Fibroblast of the aortic adventitia (primary cell): ENCODE measurements at regions not wholly inside any gene's neighbourhood (a gene's known extent, or its start where the extent isn't known, plus 50 kb on each side); places are given as distances from the start of the nearest gene placed in this dataset.

ENCODE experiments used
- DNase-seq: peaks from one replicate; pipeline ENCODE4 v3.0.0-alpha.2; 2010; ENCODE audit warnings: low read depth
- H3K4me3 ChIP-seq: 2 replicates; pipeline ENCODE4 v1.5.1; 2011; ENCODE audit warnings: low read depth, mild to moderate bottlenecking, control low read depth, low read length, moderate library complexity
- TF ChIP-seq, protein P1 (sequence below): IDR thresholded peaks from 2 replicates; pipeline ENCODE4 v1.5.1; 2011; ENCODE audit warnings: mild to moderate bottlenecking, low read length, control low read depth, inconsistent platforms; ENCODE audit not compliant: insufficient read depth

DNA sequence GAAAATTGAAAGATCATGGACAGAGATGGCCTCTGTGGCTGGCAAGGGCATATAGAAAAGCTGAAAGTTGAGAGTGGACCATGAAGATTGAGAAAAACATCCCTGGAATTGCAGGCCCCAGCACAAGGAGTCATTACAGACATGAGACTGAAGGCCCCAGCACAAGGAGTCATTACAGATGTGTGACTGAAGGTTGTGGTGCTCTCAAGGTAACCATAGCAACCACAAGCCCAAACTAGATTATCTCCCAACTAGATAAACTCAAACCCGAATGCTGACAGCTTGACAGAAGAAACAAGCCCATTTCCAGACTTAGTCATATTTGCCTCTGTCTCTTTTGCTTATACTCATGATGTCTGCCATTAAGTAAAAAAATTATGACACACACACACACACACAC is 1252.1 kb upstream of the ADGRL4 start:
- TF ChIP-seq, protein P1, sequence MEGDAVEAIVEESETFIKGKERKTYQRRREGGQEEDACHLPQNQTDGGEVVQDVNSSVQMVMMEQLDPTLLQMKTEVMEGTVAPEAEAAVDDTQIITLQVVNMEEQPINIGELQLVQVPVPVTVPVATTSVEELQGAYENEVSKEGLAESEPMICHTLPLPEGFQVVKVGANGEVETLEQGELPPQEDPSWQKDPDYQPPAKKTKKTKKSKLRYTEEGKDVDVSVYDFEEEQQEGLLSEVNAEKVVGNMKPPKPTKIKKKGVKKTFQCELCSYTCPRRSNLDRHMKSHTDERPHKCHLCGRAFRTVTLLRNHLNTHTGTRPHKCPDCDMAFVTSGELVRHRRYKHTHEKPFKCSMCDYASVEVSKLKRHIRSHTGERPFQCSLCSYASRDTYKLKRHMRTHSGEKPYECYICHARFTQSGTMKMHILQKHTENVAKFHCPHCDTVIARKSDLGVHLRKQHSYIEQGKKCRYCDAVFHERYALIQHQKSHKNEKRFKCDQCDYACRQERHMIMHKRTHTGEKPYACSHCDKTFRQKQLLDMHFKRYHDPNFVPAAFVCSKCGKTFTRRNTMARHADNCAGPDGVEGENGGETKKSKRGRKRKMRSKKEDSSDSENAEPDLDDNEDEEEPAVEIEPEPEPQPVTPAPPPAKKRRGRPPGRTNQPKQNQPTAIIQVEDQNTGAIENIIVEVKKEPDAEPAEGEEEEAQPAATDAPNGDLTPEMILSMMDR = no peak
- no peak for DNase-seq
- H3K4me3 ChIP-seq = no peak overlapping the region

DNA sequence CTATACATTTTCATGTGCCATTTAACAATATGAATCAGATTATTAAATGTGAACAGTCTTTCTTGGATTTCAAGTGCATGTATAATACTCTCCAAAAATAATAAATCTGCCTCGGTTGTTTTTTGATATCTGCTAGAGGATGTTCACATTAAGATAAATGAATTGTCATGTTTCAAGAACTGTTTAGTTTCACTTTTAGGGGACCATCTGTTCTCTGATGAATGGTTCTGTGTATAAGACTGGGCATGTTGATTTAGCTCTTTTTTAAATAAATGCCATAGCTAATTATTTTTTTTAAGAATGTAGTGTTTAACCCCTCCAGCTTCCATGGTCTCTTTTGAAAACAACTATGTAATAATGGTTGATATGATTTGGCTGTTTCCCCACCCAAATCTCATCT is 1245.1 kb upstream of the ADGRL4 start:
- DNase-seq = no peak
- TF ChIP-seq, protein P1 = no peak
- no peak overlapping the region for H3K4me3 ChIP-seq

DNA sequence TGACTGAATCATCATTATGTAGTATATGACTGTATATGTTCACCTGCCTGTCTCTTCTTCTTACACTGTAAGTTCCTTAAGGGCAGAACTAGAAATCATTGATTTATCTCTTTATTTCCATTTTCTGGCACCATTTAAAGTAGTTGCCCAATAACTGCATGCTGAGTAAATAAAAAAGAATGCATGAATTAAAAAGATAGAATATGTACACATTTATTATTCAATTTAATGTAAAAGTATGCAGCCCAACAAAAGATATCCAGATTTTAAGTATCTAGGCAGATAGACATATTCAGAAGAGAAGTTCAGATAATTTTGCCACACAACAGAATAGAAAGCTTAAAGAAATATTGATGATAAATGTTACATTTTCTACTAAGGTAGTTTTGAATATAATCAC is 1244.6 kb upstream of the ADGRL4 start:
- TF ChIP-seq, protein P1 = no peak
- DNase-seq = no peak
- H3K4me3 ChIP-seq = no peak overlapping the region

DNA sequence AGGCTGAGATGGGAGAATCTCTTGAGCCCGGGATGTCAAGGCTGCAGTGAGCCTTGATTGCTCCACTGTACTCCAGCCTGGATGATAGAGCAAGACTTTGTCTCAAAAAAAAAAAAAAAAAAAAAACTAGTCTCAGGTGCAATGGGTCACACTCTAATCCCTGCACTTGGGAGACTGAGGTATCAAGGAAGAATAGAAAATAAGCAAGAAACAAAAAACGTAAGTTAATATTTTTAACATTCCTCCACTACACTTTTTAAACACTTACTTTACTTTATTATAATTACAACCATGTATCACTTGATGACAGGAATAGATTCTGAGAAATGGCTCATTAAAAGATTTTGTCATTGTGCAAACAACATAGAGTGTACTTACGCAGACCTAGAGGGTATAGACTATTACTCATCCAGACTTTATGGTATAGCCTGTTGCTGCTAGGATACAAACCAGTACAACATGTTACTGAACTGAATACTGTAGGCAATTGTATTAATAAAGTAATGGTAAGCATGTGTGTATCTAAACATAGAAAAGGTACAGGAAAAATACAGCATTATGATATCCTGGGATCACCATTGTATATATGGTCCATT is 1244.1 kb upstream of the ADGRL4 start:
- TF ChIP-seq, protein P1 = no peak
- DNase-seq = no peak
- no peak overlapping the region for H3K4me3 ChIP-seq

DNA sequence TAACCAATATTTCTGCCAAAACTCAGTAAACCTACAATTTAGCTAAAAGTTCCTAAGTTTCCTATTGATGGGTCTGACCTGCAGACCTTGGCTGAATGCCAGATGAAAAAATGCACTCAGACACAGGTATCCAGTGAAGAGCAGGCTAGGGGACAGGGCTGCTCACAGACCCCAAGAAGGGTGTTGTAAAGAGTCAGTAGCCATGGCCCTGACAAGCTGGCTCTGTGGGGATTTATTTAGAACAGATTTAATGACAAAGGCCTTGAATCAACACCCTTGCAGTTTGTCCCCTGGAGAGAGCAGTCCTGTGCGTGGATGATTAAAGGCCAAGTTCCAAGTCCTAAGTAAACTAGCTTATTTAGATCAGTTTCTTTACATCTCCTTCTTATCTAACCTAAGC is 1243.2 kb upstream of the ADGRL4 start:
- no peak for DNase-seq
- H3K4me3 ChIP-seq = no peak overlapping the region
- TF ChIP-seq, protein P1 = no peak

DNA sequence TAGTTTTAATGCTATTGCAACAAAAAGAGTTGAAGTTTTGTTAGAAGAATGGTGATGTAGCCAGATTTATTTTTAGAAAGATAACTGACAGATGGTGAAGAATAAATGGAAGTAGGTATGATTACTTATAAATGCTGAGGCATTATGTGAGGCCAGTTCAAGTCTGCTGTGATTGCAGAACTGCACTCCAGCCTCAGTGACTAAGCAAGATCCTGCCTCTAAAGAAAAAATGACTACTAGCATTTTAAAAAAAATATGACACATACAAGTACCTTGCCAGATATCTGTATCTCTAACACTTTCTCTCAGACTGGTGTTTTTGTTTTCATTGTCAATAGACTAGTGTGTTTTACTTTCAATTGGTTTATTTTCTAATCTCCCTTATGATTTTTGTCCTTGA is 1242.4 kb upstream of the ADGRL4 start:
- no peak overlapping the region for H3K4me3 ChIP-seq
- TF ChIP-seq, protein P1 = no peak
- peak; percentile 35 for DNase-seq

DNA sequence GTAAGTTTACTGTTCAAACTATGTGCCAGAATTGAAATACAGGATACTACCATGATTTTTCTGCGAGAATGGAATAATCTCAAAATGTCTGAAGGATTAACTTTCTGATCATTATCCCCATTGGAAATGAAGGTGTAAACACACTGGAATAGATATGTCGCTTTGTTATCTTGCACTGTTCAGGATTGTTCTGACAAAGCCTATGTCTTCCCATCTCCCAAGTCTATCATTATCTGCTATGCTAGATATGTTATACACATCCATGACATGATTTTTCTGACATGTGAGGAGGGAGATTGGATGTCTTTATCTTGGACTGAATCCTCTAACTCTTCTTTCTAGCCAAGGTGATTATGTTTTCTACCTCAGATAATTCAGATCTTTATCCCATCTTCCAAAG is 1239.3 kb upstream of the ADGRL4 start:
- no peak overlapping the region for H3K4me3 ChIP-seq
- TF ChIP-seq, protein P1 = no peak
- no peak for DNase-seq
